ENCODE measurements at regions not wholly inside any gene's neighbourhood (a gene's known extent, or its start where the extent isn't known, plus 50 kb on each side); places are given as distances from the start of the nearest gene placed in this dataset.
"Not testable (repeated sequence)": the region's sequence is repeated elsewhere in the genome, so short reads cannot be mapped to it uniquely, and the experiment has no call there.

DNA sequence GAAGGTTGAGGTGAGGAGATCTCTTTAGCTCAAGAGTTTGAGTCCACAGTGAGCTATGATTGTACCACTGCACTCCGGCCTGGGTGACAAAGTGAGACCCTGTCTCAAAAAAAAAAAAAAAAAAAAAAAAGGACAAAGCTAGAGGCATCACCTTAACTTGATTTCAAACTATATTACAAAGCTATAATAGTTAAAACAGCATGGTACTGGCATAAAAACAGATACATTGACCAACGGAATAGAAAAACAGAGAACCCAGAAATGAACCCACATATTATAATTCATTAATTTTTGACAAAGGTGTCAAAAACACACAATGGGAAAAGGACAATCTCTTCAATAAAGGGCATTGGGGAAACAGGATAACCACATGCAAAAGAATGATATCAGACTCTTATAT, 50.8 kb upstream of the MBOAT1 start:
- in situ Hi-C loops (cut with MboI; ENCODE audit: low sequenced_read_pairs), result no loop called here

DNA sequence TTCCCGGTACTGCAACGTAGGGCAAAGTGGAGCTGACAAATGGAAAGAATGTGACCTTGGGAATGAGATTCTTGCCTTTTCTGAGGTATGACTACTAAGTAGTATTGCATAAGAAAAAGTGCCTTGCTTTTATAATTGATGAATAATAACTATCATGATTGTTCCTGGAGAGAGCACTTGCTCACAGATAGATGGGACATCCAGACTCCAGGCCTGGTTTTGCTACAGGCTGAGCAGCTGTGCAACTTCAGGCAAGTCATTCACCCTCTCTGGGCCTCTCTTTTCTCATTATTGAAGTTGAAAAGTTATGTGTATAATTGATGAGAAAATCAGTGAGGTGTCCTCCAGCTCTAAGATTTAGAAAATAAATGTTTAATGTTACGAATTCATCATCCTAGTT, 53.6 kb upstream of the MBOAT1 start:
- in situ Hi-C loops (cut with MboI; ENCODE audit: low sequenced_read_pairs), result no loop called here

- in situ Hi-C loops (cut with MboI; ENCODE audit: low sequenced_read_pairs), result no loop called here
These were observed 54.8 kb upstream of the MBOAT1 start for GRCh38 chr6:20266851-20267608.

GRCh38 chr6:20269181-20269580, 56.9 kb upstream of the MBOAT1 start:
- in situ Hi-C loops (cut with MboI; ENCODE audit: low sequenced_read_pairs), result no loop called here

GRCh38 chr6:20271818-20272217, 59.5 kb upstream of the MBOAT1 start:
- in situ Hi-C loops (cut with MboI; ENCODE audit: low sequenced_read_pairs), result no loop called here

DNA sequence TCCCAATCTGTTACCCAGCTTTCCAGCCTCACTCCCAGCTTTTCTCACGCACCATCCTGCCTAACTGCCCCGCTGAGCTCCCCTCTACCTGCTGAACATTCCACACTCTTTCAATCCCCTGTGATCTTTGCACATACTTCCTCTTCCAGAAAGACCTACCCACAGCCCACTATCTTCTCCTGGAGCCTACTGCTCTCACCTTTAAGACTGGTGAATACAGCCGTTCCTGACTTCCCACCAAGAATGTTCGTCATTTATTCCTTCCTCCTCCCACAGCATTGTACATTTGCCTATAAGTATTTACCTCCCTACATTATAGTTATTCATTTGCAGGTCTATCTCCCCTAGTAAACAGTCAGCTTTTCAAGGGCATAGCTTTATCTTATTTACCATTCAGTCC, 61.9 kb upstream of the MBOAT1 start:
- in situ Hi-C loops (cut with MboI; ENCODE audit: low sequenced_read_pairs), result no loop called here

GRCh38 chr6:20275837-20276236, 63.6 kb upstream of the MBOAT1 start:
- in situ Hi-C loops (cut with MboI; ENCODE audit: low sequenced_read_pairs), result not testable (repeated sequence)

GRCh38 chr6:20277724-20278123, 65.5 kb upstream of the MBOAT1 start:
- in situ Hi-C loops (cut with MboI; ENCODE audit: low sequenced_read_pairs), result not testable (repeated sequence)

GRCh38 chr6:20279051-20279450, 66.8 kb upstream of the MBOAT1 start:
- in situ Hi-C loops (cut with MboI; ENCODE audit: low sequenced_read_pairs), result no loop called here

GRCh38 chr6:20279608-20280287, 67.5 kb upstream of the MBOAT1 start:
- in situ Hi-C loops (cut with MboI; ENCODE audit: low sequenced_read_pairs), result no loop called here

DNA sequence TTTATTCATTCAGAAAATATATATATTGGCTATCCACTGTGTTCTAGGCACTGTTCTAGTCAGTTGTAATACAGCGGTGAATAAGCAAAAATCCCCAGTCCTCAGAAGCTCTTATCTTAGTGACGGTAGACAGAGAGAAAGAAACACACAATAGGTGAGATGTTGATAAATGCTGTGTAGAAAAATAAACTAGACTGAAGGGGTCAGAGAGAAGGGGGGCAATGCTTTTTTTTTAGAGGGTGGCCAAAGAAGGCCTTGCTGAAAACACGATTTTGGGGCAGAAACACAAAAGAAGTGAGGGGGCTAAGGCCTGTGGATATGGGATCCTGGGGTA, 68.0 kb upstream of the MBOAT1 start:
- in situ Hi-C loops (cut with MboI; ENCODE audit: low sequenced_read_pairs), result no loop called here

- in situ Hi-C loops (cut with MboI; ENCODE audit: low sequenced_read_pairs), result no loop called here
These were observed 72.4 kb upstream of the MBOAT1 start for GRCh38 chr6:20284672-20285071.

DNA sequence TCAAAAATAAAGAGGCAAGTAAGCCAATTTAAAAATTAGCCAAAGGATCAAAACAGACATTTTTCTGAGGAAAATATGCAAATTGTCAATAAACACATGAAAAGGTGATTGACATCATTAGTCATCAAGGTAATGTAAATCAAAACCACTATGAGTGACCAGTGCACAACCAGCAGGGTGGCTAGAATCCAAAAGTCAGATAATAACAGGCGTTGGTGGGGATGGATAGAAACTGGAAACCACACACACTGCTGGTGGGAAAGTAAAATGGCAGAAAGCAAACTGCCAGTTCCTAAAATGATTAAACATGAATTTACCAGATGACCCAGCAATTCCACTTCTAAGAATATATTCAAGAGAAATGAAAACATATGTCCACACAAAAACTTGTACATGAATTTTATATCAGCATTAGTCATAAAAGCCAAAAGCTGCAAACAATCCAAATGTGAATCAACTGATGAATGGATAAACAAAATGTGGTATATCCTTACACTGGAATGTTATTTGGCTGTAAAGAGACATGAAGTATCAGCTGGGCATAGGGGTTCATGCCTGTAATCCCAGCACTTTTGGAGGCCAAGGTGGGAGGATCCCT, 74.8 kb upstream of the MBOAT1 start:
- in situ Hi-C loops (cut with MboI; ENCODE audit: low sequenced_read_pairs), result no loop called here

DNA sequence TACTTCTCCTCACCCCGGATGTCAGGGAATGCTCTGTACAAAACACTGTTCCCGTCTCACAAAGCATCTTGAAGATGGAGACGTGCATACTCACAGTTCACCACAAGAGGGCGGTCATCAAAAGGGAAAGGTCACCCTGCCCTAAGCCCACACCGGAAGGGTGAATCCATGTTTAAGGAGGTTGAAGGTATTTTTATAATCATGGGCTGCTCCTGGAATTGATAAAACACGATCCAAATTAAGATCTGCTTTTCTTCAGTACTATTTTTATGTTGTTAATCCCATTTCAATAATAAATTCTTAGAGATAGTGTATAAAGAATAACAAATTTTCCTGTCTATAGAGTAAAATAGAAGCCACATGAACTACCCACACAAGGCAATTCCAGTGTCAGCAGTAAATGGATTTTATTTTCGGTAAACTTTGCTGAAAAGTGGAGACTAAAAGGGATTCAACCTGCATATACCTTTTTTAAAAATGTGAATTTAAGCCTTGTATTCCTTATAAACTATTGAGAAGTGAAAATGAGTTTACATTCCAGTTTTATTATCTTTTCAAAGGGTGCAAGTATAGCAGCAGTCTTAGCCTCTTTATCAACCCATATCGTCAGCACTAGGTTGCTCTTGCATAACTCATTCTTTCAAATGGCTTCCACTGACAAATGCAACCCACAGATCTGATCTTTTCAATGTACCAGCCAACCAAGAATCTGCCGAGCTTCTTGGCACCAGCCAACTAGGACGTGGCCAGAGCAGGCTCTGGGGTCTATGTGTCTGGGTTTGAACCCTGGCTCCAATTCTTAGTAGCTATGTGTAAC, 79.7 kb upstream of the MBOAT1 start:
- in situ Hi-C loops (cut with MboI; ENCODE audit: low sequenced_read_pairs), result loop anchor here (5.0 kb wide), 1 partner anchor 235 kb away; no protein-coding TSS in a partner anchor

- in situ Hi-C loops (cut with MboI; ENCODE audit: low sequenced_read_pairs), result loop anchor here (5.0 kb wide), 1 partner anchor 234 kb away; no protein-coding TSS in a partner anchor
These were observed 80.6 kb upstream of the MBOAT1 start for GRCh38 chr6:20292905-20293304.

- in situ Hi-C loops (cut with MboI; ENCODE audit: low sequenced_read_pairs), result no loop called here
These were observed 89.0 kb upstream of the MBOAT1 start for GRCh38 chr6:20301256-20301655.

- in situ Hi-C loops (cut with MboI; ENCODE audit: low sequenced_read_pairs), result no loop called here
These were observed 89.9 kb upstream of the MBOAT1 start for GRCh38 chr6:20302168-20302567.

DNA sequence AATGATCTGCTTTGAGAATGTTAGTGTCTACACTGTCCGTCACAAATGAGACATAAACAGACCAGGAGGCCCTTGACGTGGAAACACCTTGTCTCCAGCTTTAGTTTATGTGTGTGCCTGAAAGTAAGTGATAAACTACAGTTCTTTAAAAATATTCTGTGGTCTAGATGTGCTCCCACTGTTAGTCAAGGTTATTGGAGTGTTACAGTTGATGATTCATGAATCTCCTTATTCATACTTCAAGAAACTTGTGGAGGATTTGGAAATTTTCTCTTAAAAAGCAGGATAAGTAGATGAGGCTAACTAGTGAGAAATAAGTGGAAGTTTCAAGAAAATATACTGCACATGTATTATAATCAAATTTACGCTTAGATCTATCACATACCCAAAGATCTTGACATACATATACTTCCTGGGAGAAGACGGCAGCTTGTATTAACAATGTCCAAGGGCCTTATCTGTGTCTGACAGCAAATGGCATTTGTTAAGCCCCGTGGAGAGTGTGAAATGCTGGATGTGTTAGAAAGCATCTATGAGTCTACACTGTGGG, 90.5 kb upstream of the MBOAT1 start:
- in situ Hi-C loops (cut with MboI; ENCODE audit: low sequenced_read_pairs), result no loop called here

- in situ Hi-C loops (cut with MboI; ENCODE audit: low sequenced_read_pairs), result no loop called here
These were observed 94.2 kb upstream of the MBOAT1 start for GRCh38 chr6:20306491-20306890.

DNA sequence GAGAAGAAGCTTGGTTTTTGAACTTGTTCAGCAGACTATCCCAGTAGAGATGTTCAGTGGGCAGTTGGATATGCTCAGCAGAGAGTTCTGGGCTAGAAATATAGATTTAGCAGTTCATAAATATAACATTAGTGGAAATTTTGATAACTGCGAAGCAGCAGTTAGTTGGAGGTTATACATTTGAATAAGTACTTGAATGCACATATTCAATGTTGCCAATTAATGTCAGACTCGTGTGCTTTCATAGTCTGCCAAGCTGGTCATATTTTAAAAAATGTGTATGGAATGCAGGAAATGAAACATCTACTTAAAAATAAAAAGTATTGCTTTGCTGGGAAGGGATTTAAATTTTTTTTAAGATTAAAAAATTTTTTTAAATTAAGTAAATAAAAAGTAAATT, 92.5 kb upstream of the E2F3 start:
- in situ Hi-C loops (cut with MboI; ENCODE audit: low sequenced_read_pairs), result no loop called here

DNA sequence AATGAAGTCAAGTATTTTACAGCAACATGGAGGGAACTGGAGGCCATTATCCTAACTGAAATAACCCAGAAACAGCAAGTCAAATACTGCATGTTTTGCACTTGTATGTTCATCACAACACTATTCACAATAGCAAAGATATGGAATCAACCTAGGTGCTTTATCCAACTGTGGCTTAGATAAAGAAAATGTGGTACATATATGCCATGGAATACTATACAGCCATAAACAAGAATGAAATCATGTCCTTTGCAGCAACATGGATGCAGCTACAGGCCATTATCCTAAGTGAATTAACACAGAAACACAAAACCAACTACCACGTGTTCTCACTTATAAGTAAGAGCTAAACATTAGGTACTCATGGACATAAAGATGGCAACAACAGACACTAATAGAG, 91.5 kb upstream of the E2F3 start:
- in situ Hi-C loops (cut with MboI; ENCODE audit: low sequenced_read_pairs), result no loop called here
